ENCODE measurements at regions not wholly inside any gene's neighbourhood (a gene's known extent, or its start where the extent isn't known, plus 50 kb on each side); places are given as distances from the start of the nearest gene placed in this dataset.
A peak's percentile ranks its signal among the peaks of the same experiment; 100 is the strongest.

DNA sequence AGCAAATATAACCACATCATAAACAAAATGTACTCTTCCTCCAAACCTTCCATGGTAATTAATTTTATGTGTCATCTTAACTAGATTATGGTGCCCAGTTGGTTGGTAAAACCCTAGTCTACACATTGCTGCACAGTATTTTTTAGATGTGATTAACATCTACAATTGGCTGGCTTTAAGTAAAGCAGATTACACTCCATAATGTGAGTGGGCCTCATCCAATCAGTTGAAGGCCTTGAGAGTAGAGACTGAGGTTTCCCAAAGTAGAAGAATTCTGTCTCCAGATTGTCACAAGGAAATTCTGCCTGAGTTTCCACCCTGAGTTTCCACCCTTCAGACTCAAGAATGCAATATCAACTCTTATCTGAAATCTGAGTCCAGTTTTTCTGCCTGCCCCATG is 128.4 kb upstream of the USP25 start:
- H3K36me3 ChIP-seq (ENCODE audit: insufficient read depth in 1 of 2, low read depth in 1 of 2), result no peaks in the 10 kb centered on the region
- ATAC-seq (no peak), DNase-seq (no peak)
- H3K27me3 ChIP-seq (ENCODE audit: insufficient read depth in 3 of 3, low read length in 2 of 3), result no peaks in the 10 kb centered on the region
- no peaks in the 10 kb centered on the region for H3K9me3 ChIP-seq
- TF ChIP-seq, protein P1, sequence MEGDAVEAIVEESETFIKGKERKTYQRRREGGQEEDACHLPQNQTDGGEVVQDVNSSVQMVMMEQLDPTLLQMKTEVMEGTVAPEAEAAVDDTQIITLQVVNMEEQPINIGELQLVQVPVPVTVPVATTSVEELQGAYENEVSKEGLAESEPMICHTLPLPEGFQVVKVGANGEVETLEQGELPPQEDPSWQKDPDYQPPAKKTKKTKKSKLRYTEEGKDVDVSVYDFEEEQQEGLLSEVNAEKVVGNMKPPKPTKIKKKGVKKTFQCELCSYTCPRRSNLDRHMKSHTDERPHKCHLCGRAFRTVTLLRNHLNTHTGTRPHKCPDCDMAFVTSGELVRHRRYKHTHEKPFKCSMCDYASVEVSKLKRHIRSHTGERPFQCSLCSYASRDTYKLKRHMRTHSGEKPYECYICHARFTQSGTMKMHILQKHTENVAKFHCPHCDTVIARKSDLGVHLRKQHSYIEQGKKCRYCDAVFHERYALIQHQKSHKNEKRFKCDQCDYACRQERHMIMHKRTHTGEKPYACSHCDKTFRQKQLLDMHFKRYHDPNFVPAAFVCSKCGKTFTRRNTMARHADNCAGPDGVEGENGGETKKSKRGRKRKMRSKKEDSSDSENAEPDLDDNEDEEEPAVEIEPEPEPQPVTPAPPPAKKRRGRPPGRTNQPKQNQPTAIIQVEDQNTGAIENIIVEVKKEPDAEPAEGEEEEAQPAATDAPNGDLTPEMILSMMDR (IDR thresholded peaks at IDR 0.05), result no peak
- H3K4me1 ChIP-seq, result no peaks in the 10 kb centered on the region
- H3K27ac ChIP-seq, result no peak overlapping the region
- intact Hi-C loops (cut with DNase I), result no loop called here
- H3K4me3 ChIP-seq, result no peak overlapping the region

- Histone ChIP-seq H3K27ac (no peak overlapping the region), H3K4me1 (no peaks in the 10 kb centered on the region), H3K36me3 (ENCODE audit: insufficient read depth in 1 of 2, low read depth in 1 of 2) (no peaks in the 10 kb centered on the region), H3K9me3 (no peaks in the 10 kb centered on the region), H3K27me3 (ENCODE audit: insufficient read depth in 3 of 3, low read length in 2 of 3) (no peaks in the 10 kb centered on the region), H3K4me3 (no peak overlapping the region)
- WGBS, 3 donors, result 8 to 21% (median 12%) methylated on average over 2 of the region's 2 CpGs
- ATAC-seq (peak in 1 of 4 donors; percentile 31), DNase-seq (no peak)
- intact Hi-C loops (cut with DNase I), result no loop called here
- TF ChIP-seq, protein P1 (IDR thresholded peaks at IDR 0.05), result no peak
These were observed 125.4 kb upstream of the USP25 start for GRCh38 chr21:15604413-15604812.

DNA sequence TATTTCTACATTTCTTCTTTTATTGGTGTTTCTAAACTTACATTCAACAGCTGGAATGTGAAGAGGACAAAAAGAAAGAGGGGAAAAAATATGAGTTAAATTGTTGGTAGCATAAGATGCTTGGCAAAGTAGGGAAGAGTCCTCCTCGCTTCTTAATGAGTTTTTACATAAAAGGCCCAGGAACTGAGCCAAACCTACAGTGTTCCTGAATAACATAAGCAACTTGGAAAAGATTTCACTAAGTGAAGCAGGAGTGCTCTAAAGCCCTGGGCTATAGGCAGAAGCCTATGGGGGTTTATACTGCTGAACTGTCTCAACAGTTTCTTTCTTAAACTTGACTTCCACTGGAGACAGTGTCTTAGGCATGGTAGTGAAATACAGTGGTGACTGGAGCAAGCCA is 115.0 kb upstream of the USP25 start:
- ATAC-seq (no peak), DNase-seq (no peak)
- no peak overlapping the region for H3K4me3 ChIP-seq
- WGBS, 3 donors, result 71 to 75% (median 71%) methylated on average over 1 of the region's 1 CpG
- H3K36me3 ChIP-seq (ENCODE audit: insufficient read depth in 1 of 2, low read depth in 1 of 2), result no peaks in the 10 kb centered on the region
- peaks cover 5% of the 10 kb centered on the region for H3K9me3 ChIP-seq
- no peak overlapping the region for H3K27ac ChIP-seq
- intact Hi-C loops (cut with DNase I), result no loop called here
- H3K4me1 ChIP-seq, result no peaks in the 10 kb centered on the region
- H3K27me3 ChIP-seq (ENCODE audit: insufficient read depth in 3 of 3, low read length in 2 of 3), result no peaks in the 10 kb centered on the region
- TF ChIP-seq, protein P1 (IDR thresholded peaks at IDR 0.05), result no peak

DNA sequence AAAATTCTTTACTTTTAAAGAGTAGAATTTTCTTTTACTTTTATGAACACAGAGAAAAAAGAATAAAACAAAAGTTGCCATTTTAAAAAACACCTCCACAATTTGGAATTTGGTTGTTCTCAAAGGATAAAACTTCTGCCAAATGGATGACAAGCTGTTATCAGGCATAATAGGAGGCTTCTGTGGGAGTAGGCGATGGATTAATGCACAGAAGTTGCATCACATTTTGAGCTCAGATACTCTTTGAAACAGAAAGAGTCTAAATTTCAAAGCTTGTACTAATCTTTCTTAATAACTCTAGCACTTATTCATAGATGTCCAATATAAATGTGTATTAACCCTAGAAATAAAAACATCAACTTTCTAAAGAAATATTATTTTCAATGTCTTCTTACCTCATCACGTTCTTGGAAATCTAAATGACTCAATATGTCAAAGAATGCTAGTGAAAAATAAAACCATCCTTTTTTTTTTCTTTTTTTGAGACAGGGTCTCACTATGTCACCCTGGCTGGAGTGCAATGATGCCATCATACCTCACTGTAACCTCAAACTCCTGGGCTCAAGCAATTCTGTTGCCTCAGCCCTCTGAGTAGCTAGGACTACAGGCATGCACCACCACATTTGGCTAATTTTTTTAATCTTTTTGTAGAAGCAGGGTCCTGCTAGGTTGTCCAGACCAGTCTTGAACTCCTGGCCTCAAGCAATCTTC is 112.8 kb upstream of the USP25 start:
- no peak for ATAC-seq

More for the DNA sequence above, 112.8 kb upstream of the USP25 start:
- no peak overlapping the region for H3K27ac ChIP-seq
- no peaks in the 10 kb centered on the region for H3K9me3 ChIP-seq
- 77 to 83% (median 82%) methylated on average over 2 of the region's 2 CpGs for WGBS, 3 donors
- intact Hi-C loops (cut with DNase I), result no loop called here
- no peaks in the 10 kb centered on the region for H3K4me1 ChIP-seq
- H3K36me3 ChIP-seq (ENCODE audit: insufficient read depth in 1 of 2, low read depth in 1 of 2), result no peaks in the 10 kb centered on the region
- no peak overlapping the region for H3K4me3 ChIP-seq
- TF ChIP-seq, protein P1 (IDR thresholded peaks at IDR 0.05), result no peak
- no peaks in the 10 kb centered on the region for H3K27me3 ChIP-seq (ENCODE audit: insufficient read depth in 3 of 3, low read length in 2 of 3)
- DNase-seq, result no peak
